ENCODE measurements at regions not wholly inside any gene's neighbourhood (a gene's known extent, or its start where the extent isn't known, plus 50 kb on each side); places are given as distances from the start of the nearest gene placed in this dataset.

DNA sequence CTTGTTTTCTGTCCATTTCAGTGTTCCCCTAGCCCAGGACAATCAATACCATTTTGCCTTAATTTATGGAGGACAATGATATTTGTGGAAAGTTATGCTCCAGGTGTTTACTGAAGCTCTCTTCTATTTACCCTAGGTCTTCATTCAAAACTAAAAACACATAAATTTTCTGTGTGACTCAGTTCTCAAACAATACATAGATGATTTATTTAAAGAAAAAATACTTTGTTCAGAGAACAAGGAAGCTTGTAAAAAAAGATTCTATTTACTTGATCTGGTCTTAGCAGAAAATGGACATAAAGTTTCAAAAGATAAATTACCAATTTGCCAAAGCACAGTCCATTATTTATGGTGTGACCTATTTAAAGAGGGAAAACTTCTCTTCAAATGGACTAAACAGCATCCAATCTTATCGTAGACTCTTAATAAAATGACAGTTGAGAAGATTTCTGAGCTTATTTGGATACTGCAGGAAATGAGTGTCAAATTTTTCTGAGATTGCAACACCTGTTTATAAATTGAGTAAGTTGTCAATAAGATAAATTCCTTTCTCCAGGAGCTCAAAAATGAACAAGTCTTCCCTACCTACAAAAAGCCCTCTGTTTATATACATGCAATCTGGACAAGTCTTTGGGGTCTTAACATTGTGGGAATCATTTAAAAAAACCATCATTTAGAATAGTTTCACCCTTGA lies 627.2 kb downstream of the PSAT1 start:
- FAIRE-seq = no peak

DNA sequence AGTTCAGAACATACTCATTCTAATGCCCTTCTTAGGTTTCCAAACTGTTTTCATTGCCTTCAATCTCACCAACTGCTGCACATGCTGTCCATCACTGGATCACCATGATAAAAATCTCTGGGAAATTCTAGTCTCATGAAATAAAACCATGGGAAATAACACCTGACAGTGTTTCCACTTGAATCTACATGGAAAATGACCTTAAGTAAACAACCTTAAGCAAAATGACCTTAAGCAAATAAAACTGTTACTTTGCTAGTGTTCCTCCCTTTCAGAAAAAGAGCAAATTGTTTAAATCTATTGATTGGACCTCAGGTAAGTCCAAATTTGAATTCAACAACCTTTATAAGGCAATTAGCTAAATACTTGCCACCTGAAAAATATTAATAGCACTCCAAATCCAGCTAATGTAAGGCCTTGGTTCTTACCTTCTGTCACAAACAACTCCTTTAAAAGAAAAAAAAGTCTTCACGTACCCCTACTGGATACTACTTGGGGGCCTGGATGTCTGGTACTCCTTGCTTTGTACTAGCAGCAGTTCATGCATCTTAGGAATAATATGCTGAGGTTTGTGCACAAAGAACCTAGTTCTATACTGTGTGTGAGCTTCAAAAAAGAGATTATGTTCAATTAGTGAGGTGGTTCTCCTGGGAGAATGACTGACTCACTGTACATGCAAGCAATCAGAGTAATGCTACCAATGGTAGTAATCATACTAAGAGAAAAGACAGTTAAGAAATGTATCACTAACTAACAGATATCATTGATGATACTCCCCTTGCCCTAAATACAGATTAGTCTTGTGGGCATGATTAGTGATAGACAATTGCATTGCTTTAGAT lies 630.4 kb downstream of the PSAT1 start:
- FAIRE-seq = no peak

DNA sequence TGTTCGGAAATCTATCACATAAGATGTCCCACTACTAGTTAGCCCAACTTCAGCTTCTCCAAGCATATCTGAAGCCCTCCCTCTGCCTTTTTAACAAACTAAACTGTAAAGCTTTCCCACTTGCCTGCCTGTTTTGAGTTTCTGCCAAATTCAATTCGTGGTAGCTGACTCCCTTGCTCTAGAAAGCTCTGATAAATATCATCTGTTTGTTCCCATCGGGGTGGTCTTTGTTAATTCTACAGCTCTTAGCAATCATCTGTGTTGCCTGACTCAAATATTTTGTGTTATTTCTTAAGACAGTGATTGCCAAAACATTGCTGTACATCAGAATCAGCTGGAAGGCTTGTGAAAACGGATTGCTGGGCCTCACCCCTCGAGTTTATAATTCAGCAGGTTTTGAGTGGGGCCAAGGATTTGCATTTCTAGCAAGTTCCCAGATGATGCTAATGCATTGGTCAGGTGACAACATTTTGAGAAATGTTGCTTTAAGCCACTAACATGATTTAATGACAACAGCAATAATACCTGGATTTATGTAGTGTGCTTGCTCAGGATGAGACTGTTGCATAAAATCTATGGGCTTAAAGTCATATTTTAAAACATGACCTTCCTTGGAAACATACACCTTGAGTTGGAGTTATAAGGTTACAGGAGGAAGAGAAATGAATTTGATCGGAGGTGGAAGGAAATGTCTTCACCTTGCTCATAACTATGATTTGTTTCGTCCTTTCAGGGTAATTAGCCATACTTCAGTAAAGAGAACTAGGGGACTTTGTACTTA lies 631.9 kb downstream of the PSAT1 start:
- FAIRE-seq = no peak

DNA sequence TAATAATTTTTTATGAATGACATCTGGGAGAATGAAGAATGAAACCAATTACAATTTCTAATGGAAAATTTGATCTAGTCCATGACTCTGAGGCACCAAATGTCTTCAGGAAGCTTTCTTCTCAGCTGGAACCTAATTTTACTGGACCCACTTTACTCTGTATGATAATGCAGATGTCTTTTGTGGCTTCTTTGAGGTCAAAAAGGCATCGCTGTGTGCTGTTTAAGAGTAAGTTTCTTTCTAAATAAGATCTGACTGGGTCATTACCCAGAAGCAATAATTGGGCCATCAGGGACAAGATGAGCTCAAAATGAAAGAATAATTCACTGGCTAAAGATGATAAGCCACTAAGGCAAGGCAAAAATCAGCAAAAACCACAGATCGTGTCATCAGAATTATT lies 633.4 kb downstream of the PSAT1 start:
- no peak for FAIRE-seq

DNA sequence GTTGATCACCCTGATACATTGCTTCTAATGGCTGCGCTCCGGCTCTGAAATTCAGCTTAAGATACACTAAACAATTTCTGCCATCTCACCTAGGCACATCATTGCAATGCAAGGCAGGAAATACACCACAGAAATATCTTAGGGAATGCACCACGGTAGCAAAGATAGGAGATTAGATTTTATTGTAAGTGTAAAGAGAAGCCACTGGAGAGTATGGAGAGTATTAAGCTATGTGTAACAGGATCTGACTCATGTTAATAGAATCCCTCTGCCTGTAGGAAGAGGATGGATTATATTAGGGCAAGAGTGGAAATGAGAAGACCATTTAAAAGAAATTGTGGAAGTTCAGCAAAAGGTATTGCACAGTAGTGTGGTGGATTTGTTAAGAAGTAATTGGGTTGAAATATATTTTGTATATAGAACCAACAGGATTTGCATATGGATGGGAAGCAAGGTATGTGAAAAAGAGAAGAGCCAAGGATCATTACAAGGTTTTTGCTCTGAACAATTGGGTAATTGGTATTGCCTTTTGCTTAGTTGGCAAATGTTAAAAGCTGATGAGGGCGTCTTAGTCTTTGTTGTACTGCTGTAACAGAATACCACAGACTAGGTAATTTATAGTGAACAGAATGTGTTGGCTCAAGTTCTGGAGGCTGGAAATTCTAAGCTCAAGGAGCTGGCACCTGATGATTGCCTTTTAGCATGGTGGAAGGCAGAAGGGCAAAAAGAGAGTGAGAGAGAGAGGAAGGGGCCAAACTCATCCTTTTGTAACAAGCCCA lies 636.1 kb downstream of the PSAT1 start:
- no peak for FAIRE-seq

DNA sequence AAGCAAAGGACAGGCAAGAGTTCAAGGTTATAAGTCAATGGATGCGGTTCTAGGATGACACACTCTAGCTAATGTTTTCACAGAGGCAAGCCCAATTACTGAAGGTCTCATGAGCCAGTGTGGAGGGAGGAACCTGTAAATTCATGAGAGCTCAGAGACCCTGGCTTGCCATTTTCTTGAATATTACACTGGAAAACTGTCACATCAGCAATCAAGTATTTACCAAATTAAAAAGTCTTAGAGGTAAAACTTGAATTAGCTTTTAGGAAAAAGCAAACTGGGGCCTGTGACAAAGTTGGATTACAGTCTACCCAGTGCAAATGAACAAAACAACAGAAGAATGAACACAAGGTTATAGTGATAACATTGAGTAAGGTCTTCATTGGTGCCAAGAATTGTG lies 636.9 kb upstream of the TLE4 start:
- FAIRE-seq = no peak

DNA sequence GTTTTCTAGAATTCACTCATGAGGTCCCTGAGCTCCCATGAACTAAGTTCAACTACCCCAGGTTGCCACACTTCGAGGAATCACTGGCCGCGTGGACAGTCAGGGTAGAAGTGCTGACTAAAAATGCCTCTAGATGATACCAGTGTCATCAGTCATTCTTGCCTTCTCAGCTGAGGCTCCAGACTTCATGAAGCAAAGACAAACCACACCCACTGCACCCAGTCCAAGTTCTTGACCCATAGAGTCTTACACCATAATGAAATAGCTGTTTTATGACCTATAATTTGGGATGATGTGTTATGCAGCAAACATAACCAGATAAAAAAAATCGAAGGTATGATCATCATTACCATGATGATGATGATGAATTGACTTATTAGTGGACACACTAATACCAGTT lies 632.9 kb upstream of the TLE4 start:
- no peak for FAIRE-seq

DNA sequence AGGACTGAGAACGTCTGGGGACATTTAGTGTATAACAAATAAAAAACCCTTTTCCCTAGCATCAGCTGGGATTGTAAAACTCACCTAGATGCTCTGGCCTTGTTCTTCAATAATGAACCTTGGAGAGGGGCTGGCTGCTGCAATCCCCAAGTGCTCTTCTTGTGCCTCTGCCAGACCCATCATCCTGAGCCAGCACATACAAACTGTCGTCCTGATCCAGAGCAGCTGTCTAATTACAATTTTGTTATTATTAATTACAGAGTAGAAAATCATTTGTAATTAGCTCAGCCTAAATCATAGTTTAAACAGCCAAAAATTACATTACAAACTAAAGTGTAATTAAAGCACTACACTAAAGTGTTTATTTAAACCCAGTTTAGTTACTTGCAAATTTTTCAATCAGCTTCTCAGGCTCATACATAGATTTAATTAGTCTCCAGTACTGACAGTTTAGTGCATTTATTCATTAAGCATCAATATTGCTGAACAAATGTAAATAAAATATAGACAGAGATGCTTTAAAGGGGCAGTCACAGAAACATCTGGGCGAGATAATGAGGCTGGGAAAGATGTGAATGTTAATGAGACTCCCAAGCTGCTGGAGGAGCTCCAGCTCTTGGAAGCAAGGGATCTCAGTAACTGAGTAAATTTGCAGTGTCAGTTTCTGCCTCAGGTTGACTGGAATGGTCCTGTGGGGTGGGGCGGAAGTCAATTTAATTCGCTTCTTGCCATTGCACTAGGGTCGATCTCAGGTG lies 632.3 kb upstream of the TLE4 start:
- no peak for FAIRE-seq

DNA sequence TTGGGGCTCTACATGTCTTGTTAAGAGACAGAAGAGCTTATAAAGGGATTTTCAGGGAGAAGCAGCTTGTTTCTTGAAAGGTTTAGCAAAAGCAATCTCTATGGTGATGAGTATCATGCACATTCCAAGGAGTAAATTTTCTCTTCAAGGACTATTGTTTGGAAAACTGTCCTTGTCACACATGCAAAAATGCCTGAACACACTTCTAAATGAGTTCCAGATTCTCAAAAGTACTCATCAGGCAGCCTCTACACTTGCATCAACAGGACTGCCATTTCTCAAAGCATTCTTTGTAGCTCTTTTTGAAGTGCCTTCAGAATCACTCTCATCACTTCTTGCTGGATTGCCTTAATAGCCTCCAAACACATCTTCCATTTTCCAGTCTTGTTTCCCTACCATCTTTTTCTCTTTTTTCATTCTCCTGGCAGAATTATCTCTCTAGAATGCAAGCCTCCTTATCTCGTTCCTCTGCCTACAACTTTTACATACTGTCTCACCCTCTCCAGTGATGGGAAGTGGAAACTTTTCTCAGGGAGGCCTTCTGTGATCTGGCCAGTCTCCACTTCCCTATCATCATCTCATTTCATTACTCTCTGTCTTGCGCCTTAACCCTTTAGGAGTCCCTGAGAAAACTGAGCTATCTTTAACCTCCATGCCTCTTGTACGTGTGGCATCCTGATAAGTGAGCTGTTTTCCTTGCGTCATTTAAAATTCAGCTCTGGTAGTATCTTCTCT lies 631.5 kb upstream of the TLE4 start:
- FAIRE-seq = no peak

DNA sequence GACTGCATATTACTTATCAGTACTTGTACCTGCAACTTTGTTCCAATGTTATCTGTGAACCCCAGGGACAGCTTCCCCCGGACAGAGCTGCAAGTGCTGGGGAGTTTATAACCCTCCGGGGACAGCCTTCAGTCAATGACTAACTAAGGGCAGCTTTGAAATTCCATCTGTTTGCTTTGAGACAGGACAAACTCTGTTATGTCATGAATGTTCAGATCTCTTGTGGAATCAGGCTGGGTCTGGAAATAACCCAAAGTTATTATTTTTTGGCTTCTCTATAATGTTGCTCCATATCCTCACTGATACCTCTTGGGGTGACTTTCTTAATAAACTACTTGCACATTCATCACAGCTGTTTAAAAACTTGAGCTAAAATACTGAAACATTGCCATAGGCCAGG lies 617.5 kb upstream of the TLE4 start:
- FAIRE-seq = no peak

DNA sequence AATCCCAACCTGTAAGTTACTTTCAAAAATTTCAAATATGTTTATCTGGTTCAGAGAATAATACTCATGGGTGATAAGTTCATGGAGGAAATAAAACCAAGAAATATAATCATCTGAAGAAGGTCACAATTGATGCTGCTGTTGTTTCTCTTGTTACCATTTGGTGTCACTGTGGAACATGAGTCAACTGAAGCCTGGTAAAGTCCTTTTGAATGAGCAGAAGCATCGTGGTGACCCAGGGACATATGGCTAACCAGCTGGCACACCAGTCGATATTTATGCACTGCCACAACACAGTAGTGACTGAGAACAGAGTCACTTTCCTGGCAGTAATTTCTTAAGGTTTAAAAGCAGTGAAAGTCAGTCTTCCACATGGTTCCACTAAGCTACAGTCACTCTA lies 612.9 kb upstream of the TLE4 start:
- no peak for FAIRE-seq

DNA sequence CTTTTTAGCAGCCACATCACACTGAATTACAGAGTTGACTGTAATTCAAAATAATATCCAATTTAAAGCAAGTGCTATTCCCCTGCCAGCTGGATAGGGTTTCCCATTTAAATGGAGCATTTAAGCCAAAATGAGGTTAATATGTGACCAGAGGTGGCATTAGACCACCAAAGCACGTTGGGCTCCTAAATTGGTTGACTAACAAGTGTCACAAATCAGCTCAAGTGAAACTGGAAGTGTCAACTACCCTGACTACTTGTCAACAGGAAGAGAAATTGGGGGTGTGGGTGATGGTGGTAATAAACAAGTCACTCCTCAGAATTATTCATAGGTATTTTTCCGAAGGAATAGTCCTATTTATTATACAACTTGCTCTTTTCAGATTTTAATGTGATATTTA lies 609.6 kb upstream of the TLE4 start:
- FAIRE-seq = no peak

DNA sequence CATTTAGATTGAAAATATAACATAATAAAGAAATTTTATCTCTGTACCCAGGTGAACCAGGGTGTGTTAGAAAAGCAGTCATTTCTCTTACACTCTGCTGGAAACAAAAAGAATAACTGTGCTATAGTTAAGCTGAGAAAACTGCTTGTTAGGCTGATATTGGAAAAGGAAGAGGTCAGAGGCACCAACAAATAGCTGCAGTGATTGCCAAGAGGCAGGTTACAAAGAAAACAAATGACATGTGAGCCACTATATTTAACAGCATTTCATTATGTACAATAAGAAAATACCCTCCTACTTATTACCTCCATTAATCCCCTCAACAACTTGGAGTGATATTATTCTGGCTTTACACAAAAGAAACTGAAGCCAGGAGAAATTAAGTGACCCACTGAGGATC lies 607.9 kb upstream of the TLE4 start:
- FAIRE-seq = no peak

DNA sequence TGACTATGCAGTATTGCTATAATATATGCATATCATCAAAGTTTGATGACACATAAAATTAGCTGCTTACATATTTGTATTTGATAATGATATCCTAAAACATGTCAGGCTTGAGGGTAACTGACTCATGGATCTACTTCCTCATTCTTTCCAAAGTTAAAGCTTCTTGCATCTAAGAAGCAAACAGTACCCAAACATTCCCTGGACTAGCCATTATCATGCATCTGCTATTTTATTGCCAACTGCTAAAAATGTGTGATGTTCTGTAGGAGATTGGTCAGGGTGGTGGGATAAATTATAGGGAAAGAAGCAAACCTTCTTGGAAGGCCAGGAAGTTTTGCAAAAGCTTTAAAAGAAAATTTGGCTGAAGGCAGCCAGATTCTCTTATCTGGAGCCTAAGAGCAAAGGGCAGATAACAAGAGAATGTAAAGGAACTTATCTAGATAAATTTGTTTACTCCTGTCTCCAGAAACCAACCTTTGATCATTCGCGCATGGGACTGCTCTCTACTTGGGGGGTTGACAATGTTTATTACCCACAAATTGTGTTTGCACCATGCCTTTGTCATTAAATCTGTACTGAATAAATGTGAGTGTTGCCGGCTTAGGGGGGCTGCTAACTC lies 604.1 kb upstream of the TLE4 start:
- no peak for FAIRE-seq

DNA sequence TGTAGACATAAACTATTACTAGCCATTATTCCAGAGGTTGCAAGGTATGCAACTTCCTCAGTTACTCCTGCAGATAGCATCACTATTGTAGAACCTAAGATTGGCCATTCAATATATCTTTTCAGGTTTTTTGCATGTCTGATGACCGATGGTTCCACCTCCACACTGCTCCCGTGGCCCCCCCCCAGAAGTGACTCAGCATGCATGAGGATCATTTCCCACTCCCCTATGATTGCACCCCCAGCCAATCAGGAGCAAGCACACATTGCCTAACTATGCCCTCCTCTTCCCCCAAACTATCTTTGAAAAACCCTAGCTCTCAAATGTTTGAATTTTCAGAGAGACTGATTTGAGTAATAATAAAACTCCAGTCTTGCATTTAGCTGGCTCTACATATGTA lies 601.4 kb upstream of the TLE4 start:
- FAIRE-seq = no peak

DNA sequence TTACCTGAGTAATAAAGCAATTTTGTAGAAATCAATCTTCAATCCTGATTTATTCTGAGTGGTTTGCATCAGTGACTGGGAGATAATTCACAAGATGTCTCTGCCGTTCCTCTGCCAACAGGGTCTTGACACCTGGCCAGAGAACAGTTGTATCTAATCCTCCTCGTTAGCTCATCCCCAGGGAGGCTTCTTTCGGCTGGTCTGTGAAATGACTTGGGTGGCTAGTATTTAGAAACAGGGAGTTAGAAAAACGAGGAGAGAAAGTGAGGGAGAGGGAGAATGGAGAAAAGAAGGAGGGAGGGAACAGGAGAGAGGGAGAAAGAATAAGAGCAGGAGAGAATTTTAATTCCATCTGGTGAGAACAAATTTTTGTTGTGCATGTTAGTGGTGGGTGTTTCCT lies 600.2 kb upstream of the TLE4 start:
- FAIRE-seq = no peak

DNA sequence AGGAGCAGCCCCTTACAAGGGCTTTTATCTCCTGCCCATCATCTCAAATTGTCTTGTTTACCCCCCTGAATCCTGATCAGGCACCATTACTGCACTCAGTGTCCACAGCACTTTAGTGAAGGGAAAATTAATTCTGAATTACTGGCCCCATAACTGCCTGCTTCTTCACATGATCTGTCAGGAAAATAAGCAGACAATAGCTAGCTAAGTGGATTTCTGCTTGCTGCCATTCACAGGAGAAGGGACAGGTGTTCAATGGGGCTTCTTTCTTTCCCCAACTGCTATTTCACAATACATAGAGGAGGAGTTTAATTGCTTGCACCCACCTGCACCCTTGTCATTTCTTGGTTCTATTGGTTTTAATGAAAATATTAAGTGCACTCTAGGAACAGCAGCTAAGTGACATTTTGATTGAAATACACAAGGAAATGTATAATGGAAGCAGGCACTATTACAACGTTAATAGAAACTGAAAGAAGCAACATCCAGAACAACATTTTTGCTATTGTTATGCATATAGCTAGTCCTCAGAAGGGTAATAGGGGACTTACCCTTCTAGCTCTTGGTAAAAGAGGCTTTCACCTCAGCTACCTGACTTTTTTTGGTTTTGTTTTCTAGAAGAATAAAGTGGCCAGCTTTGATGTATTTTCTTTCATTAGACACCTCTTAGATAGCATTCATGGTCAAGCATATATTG lies 599.3 kb upstream of the TLE4 start:
- FAIRE-seq = no peak

DNA sequence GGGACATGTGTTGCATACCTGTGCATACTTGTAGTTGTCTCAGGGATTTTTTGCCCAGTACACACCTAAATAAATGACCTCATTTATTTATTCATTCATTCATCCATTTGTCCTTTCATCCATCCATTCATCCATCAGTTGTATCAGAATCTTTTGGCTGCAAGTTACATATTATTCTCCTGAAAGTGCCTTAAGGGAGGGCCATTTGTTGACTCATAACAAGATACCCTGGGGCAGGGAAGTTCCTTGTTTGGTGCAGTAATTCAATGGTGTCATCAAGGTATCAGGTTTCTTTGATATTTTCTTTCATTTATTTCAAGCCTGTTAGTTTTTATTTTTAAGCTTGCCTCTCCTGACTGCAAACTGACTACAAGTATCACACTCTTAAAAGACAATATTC lies 597.9 kb upstream of the TLE4 start:
- FAIRE-seq = no peak

DNA sequence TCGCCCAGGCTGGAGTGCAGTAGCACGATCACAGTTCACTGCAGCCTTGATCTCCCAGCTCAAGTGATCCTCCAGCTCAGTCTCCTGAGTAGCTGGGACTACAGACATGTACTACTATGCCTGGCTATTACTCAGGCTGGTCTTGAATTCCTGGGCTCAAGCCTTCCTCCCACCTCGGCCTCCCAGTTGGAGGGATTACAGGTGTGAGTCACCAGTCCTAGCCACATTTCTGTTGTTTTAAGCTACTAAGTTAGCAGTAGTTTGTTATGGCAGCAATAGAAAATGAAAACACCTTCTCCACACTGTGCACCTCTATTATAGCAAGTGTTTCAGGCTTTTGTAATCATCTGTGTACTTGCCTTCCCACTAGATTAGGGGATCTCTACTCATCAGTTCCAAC lies 588.9 kb upstream of the TLE4 start:
- FAIRE-seq = no peak

DNA sequence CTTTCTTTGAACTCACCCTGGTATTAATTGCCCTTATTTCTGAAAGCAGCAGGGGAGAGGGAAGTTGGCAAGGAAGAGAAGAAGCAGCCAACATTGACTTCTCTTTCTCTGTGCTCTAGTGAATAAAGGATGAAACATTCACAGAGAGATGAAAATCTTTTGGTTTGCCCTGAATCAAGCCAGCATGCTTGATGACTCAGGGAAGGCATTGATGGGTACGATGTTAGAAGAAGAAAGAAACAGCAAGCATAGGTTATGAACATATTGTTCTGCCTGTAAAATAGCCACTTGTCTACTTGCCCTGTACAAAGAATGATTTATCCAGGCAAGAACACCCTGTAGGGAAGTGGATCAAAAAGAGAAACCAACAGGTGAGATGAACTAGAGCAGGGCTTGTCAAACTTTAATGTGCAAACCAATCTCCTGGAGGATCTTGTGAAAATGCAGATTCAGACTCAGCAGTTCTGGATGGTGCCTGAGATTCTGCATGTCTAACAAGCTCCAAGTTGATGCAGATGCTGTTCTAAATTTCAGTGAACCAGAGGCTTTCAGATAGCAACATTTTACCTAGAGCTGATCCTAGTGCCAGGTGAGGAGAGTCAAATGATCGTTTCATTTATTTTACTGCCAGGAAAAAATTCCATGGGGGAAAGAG lies 586.6 kb upstream of the TLE4 start:
- FAIRE-seq = no peak
